Effector memory CD4-positive, alpha-beta T cell (primary cell): ENCODE measurements at regions not wholly inside any gene's neighbourhood (a gene's known extent, or its start where the extent isn't known, plus 50 kb on each side); places are given as distances from the start of the nearest gene placed in this dataset.
"Not testable (repeated sequence)": the region's sequence is repeated elsewhere in the genome, so short reads cannot be mapped to it uniquely, and the experiment has no call there.

ENCODE experiments used
- DNase-seq, 3 donors: peaks; one replicate each; pipeline ENCODE4 v3.0.0-alpha.2; 2020
- H3K27ac ChIP-seq: 2 replicates; pipeline ENCODE4 v1.7.0; 2013; ENCODE audit warnings: mild to moderate bottlenecking, low read length, moderate library complexity; ENCODE audit not compliant: insufficient read depth, poor library complexity, severe bottlenecking
- H3K27me3 ChIP-seq: replicated peaks from 2 replicates; pipeline ENCODE4 v1.7.0; 2013; ENCODE audit warnings: mild to moderate bottlenecking, low read length; ENCODE audit not compliant: insufficient read depth, control insufficient read depth, poor library complexity, severe bottlenecking
- H3K36me3 ChIP-seq: 2 replicates; pipeline ENCODE4 v1.7.0; 2013; ENCODE audit warnings: mild to moderate bottlenecking, low read length, moderate library complexity; ENCODE audit not compliant: control insufficient read depth, insufficient read depth
- H3K4me1 ChIP-seq: 2 replicates; pipeline ENCODE4 v1.7.0; 2013; ENCODE audit warnings: low read length, mild to moderate bottlenecking; ENCODE audit not compliant: control insufficient read depth, insufficient read depth, poor library complexity, severe bottlenecking
- H3K4me3 ChIP-seq: 2 replicates; pipeline ENCODE4 v1.7.0; 2013; ENCODE audit warnings: low read length, low read depth, mild to moderate bottlenecking; ENCODE audit not compliant: insufficient read depth, poor library complexity, severe bottlenecking
- H3K9me3 ChIP-seq: 2 replicates; pipeline ENCODE4 v1.7.0; 2013; ENCODE audit warnings: mild to moderate bottlenecking, low read length, moderate library complexity; ENCODE audit not compliant: control insufficient read depth

DNA sequence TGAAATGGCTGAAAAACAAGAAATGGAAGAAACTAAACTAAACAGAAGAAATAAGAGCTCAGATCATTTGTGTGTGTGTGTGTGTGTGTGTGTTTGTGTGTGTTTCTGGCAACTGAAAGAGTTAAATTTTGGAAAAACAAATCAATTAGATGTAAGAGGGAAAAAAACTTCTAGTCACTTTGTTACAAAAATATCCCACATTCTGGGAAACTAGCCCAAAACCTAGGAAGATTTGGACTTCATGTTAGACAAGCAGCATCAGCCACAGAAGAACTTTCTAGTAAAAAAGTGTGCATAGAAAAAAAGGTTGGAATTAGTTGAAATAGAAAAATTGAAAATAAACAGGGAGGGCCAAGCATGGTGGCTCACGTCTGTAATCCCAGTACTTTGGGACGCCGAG lies 111.6 kb upstream of the PRKG2 start:
- Histone ChIP-seq H3K4me3 (no peak overlapping the region), H3K27me3 (no peaks in the 10 kb centered on the region), H3K4me1 (no peaks in the 10 kb centered on the region), H3K27ac (no peak overlapping the region), H3K36me3 (no peaks in the 10 kb centered on the region), H3K9me3 (no peaks in the 10 kb centered on the region)
- no peak for DNase-seq

DNA sequence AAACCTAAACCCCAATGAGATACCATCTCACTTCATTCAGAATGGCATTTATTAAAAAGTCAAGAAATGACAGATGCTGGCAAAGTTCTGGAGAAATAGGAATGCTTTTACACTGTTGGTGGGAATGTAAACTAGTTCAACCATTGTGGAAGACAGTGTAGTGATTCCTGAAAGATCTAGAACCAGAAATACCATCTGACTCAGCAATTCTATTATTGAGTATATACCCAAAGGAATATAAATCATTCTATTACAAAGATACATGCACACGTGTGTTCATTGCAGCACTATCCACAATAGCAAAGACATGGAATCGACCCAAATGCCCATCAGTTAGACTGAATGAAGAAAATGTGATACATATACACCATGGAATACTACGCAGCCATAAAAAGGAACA lies 109.6 kb upstream of the PRKG2 start:
- not testable (repeated sequence) for H3K4me3 ChIP-seq, DNase-seq, H3K27me3 ChIP-seq, H3K27ac ChIP-seq, H3K36me3 ChIP-seq, H3K4me1 ChIP-seq, H3K9me3 ChIP-seq

DNA sequence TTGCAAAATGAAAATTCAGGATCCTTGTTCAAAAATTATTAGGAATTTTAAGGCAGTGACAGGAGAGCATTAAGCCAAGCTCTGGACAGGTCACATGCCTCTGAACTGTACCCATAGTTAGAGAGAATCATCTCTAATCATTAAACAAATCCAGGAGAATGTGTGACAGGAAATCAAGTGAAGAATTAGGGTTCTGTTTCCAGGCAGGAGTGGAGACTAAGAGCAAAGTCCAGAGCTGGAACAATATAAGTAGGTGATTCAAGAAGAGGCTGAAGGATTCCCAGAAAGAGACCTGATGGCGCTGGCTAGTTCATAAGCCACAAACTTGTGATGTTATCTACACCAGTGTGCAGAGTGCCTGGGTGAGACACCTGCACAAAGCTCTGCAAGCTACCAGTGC lies 104.6 kb upstream of the PRKG2 start:
- no peaks in the 10 kb centered on the region for H3K4me1 ChIP-seq
- no peak for DNase-seq
- H3K4me3 ChIP-seq: no peak overlapping the region
- H3K9me3 ChIP-seq: no peaks in the 10 kb centered on the region
- no peak overlapping the region for H3K27ac ChIP-seq
- no peaks in the 10 kb centered on the region for H3K27me3 ChIP-seq
- no peaks in the 10 kb centered on the region for H3K36me3 ChIP-seq

DNA sequence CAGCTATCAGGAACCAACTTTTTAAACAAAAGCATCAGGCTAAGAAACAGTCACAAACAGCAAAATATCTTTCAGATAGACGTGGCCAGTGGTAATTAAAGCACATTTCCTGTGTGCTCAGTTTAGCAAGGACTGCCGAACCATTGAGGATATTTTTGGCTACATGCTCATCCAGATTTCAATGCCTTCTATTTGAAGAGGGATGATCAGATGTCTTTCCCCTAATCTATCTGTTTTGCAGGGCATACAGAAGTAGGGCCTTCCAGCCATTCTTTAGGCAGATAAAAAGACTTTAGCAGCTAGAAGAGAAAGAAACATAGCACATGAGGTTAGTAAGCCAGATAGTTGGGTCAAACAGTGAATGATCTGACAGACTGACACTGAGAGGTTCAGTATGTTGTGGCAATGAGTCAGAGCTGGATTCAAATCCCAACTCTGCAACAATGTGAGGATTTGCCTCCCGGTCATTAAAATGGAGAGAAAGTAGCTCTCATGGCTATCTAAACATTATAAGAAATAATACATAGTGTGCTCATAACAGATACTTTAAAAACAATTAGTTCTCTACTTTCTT lies 100.0 kb upstream of the PRKG2 start:
- no peak for DNase-seq
- H3K27me3 ChIP-seq: no peaks in the 10 kb centered on the region
- no peaks in the 10 kb centered on the region for H3K9me3 ChIP-seq
- no peaks in the 10 kb centered on the region for H3K4me1 ChIP-seq
- no peak overlapping the region for H3K27ac ChIP-seq
- H3K36me3 ChIP-seq: no peaks in the 10 kb centered on the region
- H3K4me3 ChIP-seq: no peak overlapping the region

DNA sequence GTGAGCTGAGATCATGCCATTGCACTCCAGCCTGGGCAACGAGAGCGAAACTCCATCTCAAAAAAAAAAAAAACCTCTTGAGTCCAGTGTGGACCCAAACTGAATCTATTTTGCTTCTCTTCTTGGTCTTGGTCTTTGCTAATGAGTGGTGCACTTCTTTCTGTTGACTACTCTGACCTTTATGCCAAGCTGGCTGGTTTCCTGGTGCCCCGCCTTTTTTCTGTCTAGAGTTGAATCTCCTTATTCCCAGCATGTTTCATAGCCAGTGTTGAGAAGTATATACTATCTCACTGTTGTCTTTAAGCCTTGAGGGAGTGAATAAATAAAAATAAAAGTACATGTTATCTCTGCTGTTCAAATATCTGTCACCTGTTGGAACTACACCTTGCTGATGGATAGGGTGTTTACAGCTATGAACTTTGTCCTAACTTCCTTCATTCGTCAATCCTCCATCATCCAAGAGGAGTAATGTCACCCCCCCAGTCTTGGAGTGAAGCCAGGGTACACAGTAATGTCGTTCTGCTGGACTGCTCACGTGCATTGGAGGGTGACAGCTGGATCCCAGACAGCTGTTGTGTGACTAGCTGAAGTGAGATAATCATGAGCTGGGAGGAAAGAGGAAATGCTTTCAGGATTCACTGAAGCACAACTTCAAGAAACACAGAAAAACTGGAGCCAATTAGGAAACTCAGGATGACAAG lies 99.3 kb upstream of the PRKG2 start:
- Histone ChIP-seq H3K4me3 (no peak overlapping the region), H3K4me1 (no peaks in the 10 kb centered on the region), H3K36me3 (no peaks in the 10 kb centered on the region), H3K27me3 (no peaks in the 10 kb centered on the region), H3K9me3 (no peaks in the 10 kb centered on the region), H3K27ac (no peak overlapping the region)
- DNase-seq: no peak

DNA sequence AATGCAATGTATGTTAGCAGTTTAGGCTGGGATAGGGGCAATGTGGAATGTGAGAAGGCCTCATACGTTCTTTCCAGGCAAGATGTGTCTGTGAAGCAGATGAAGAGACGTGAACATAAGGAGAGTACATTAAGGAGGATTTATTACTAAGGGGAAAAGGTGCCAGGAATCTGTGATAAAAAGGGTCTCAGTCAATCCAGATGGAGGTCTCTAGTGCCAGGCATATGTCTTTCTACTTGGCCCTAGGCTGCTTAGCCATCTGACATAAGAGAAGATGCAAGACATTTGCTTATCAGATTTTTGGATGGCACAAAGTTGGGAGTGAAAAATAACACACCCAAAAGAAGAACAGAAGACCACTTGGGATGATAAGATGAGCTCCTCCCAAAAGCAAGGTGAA lies 93.0 kb upstream of the PRKG2 start:
- no peaks in the 10 kb centered on the region for H3K36me3 ChIP-seq
- no peak overlapping the region for H3K4me3 ChIP-seq
- no peaks in the 10 kb centered on the region for H3K9me3 ChIP-seq
- H3K27ac ChIP-seq: no peak overlapping the region
- H3K27me3 ChIP-seq: no peaks in the 10 kb centered on the region
- no peaks in the 10 kb centered on the region for H3K4me1 ChIP-seq
- DNase-seq: no peak

DNA sequence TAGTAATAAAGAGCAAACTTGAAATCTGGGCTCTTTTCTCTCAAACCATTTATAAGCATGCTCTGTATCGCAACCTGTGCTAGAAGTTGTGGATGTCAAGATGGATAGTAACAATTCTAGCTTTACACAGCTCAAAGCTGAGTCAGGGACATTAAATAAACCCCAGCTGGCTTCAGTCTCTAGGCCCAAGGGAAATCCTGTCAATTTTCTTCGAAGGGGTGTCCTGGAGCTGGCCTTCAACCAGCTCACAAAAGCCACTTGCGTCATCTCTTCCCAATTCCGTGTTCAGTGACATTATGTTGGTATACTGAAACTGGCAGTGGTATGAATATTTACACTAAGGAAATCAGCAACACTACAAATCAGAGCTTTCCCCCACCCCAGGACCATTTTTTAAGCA lies 89.8 kb upstream of the PRKG2 start:
- Histone ChIP-seq H3K4me3 (no peak overlapping the region), H3K4me1 (no peaks in the 10 kb centered on the region), H3K27ac (no peak overlapping the region), H3K27me3 (no peaks in the 10 kb centered on the region), H3K36me3 (no peaks in the 10 kb centered on the region), H3K9me3 (no peaks in the 10 kb centered on the region)
- DNase-seq: no peak

DNA sequence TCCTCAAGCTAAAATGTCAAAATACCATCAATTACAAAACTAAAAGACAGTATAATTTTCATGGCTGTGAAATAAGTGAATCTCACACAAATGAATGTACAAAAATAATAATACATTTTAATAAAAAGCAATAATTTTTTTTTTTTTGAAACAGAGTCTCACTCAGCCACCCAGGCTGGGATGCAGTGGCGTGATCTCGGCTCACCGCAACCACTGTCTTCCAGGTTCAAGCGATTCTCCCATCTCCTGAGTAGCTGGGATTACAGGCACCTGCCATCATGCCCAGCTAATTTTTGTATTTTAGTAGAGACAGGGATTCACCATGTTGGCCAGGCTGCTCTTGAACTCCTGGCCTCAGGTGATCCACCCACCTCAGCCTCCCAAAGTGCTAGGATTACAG lies 85.3 kb upstream of the PRKG2 start:
- not testable (repeated sequence) for H3K36me3 ChIP-seq, H3K4me1 ChIP-seq, DNase-seq, H3K27ac ChIP-seq, H3K27me3 ChIP-seq, H3K4me3 ChIP-seq, H3K9me3 ChIP-seq

DNA sequence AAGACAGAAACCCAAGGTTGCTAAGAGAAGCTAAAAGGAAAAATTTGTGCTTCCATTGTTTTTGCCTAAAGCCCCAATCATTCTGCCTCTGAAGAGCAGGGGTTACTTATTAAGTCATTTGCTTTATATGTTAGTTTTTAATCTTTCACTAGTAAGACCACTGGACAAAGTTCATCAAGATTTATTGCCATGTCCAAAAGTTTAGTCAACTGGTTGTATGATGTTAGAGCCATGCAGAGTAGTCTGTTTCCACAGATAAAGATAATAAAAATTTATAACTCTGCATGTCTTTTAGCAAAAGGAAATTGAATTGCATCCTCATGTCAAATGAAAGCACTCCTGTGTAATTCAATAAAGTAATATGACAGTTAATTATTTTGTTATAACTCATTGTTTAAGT lies 75.8 kb upstream of the PRKG2 start:
- Histone ChIP-seq H3K4me1 (no peaks in the 10 kb centered on the region), H3K4me3 (no peak overlapping the region), H3K27ac (no peak overlapping the region), H3K36me3 (no peaks in the 10 kb centered on the region), H3K9me3 (no peaks in the 10 kb centered on the region), H3K27me3 (no peaks in the 10 kb centered on the region)
- no peak for DNase-seq

DNA sequence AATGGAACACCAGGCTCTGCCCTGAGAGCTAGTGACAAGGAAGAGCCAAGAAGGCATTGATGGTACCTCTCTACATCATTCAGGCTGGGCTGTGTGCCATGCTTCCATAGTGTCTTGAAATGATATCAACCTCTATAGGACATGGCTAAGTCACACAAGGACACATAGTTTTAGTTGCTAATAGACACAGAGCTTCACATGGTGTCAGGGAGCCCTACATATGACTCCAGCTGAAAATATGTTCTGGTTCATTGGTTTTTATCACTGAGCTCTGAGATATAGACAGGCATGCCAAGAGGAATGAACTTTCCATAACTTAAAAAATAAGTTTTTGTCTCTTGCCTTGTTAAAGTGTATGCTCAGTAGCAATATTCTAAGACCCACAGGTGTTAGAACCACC lies 72.1 kb upstream of the PRKG2 start:
- Histone ChIP-seq H3K27me3 (no peaks in the 10 kb centered on the region), H3K4me1 (no peaks in the 10 kb centered on the region), H3K9me3 (no peaks in the 10 kb centered on the region), H3K27ac (no peak overlapping the region), H3K4me3 (no peak overlapping the region), H3K36me3 (no peaks in the 10 kb centered on the region)
- no peak for DNase-seq
